ENCODE measurements at regions not wholly inside any gene's neighbourhood (a gene's known extent, or its start where the extent isn't known, plus 50 kb on each side); places are given as distances from the start of the nearest gene placed in this dataset.

DNA sequence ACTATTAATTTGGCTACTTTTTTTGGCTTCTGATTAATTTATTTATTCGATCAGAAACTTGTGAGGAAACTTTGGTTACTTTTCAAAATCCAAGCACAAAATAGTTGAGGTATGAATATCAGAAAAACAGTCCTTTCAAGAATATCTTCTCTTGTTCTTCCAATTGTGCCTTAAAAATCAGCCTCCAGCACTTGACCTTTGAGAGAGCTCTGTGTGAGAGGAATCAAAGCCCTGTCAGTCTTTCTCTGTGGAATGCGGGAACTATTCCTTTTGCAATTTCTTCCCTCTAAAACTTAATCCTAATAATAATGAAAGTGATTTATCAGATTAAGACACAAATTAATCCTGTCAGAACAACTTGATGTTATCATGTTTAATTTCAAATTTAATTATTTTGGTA, 185.9 kb downstream of the ABHD5 start:
- Histone ChIP-seq H3K9ac (ENCODE audit: control insufficient read depth, extremely low read depth, insufficient read depth, low read length) (no peak overlapping the region), H3K4me2 (ENCODE audit: control insufficient read depth, extremely low read depth, insufficient read depth, low read depth, low read length) (no peak overlapping the region), H3K9me3 (ENCODE audit: control insufficient read depth, low read depth, low read length) (no peaks in the 10 kb centered on the region), H3K79me2 (ENCODE audit: control insufficient read depth, insufficient read depth, low read length) (no peaks in the 10 kb centered on the region), H4K20me1 (ENCODE audit: control insufficient read depth, extremely low read depth, insufficient read depth, low read length) (no peaks in the 10 kb centered on the region), H3K27me3 (ENCODE audit: control insufficient read depth, extremely low read depth, insufficient read depth, low read length) (no peaks in the 10 kb centered on the region), H2AFZ (ENCODE audit: control insufficient read depth, low read length) (no peak overlapping the region), H3K27ac (ENCODE audit: control insufficient read depth, insufficient read depth, low read length) (no peak overlapping the region), H3K36me3 (ENCODE audit: control insufficient read depth in 2 of 2, extremely low read depth in 1 of 2, insufficient read depth in 2 of 2, low read length in 2 of 2) (no peaks in the 10 kb centered on the region), H3K4me3 (ENCODE audit: control insufficient read depth in 2 of 3, extremely low read depth in 1 of 3, insufficient read depth in 2 of 3, low read depth in 1 of 3, low read length in 3 of 3) (no peak overlapping the region), H3K9me1 (ENCODE audit: control insufficient read depth, extremely low read depth, insufficient read depth, low read length) (no peaks in the 10 kb centered on the region), H3K4me1 (ENCODE audit: control insufficient read depth, extremely low read depth, insufficient read depth, low read length) (peaks cover 34% of the 10 kb centered on the region)
- no peak for FAIRE-seq
- DNase-seq (ENCODE audit: low read depth, low spot score), result no peak
- dilution Hi-C loops (cut with MboI; ENCODE audit: extremely low pct_ligation_motif_present, low sequenced_read_pairs), result no loop called here
- no peak for TF ChIP-seq EZH2 (IDR thresholded peaks at IDR 0.05; ENCODE audit: low read length)
- TF ChIP-seq, protein P1, sequence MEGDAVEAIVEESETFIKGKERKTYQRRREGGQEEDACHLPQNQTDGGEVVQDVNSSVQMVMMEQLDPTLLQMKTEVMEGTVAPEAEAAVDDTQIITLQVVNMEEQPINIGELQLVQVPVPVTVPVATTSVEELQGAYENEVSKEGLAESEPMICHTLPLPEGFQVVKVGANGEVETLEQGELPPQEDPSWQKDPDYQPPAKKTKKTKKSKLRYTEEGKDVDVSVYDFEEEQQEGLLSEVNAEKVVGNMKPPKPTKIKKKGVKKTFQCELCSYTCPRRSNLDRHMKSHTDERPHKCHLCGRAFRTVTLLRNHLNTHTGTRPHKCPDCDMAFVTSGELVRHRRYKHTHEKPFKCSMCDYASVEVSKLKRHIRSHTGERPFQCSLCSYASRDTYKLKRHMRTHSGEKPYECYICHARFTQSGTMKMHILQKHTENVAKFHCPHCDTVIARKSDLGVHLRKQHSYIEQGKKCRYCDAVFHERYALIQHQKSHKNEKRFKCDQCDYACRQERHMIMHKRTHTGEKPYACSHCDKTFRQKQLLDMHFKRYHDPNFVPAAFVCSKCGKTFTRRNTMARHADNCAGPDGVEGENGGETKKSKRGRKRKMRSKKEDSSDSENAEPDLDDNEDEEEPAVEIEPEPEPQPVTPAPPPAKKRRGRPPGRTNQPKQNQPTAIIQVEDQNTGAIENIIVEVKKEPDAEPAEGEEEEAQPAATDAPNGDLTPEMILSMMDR (optimal IDR thresholded peaks at IDR 0.05 in 1 of 3, IDR thresholded peaks at IDR 0.05 in 1 of 3, conservative IDR thresholded peaks at IDR 0.05 in 1 of 3; ENCODE audit: extremely low read depth in 1 of 3, insufficient read depth in 2 of 3, low read length in 3 of 3), result no peak

DNA sequence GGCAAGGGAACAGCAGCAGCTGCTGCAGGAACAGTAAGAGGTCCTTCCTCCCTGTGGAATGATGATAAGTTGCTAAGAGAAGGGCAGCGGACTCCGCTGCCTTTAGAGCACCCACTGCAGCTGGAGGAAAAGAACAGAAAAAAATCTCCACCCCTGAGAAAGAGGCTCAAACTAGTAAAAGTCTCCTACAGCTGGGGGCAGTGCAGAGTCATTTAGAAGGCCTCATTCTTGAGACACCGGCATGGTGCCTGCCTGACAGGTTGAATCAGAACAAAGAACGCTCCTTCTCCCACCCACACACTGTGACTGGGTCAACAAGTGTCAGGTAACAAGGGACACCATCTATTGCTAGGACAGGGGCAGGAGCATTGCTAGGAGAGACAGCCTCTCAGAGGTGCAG, 188.4 kb downstream of the ABHD5 start:
- Histone ChIP-seq H3K4me3 (ENCODE audit: control insufficient read depth in 2 of 3, extremely low read depth in 1 of 3, insufficient read depth in 2 of 3, low read depth in 1 of 3, low read length in 3 of 3) (no peak overlapping the region), H3K27me3 (ENCODE audit: control insufficient read depth, extremely low read depth, insufficient read depth, low read length) (no peaks in the 10 kb centered on the region), H3K9me3 (ENCODE audit: control insufficient read depth, low read depth, low read length) (no peaks in the 10 kb centered on the region), H3K4me2 (ENCODE audit: control insufficient read depth, extremely low read depth, insufficient read depth, low read depth, low read length) (no peak overlapping the region), H4K20me1 (ENCODE audit: control insufficient read depth, extremely low read depth, insufficient read depth, low read length) (no peaks in the 10 kb centered on the region), H2AFZ (ENCODE audit: control insufficient read depth, low read length) (no peak overlapping the region), H3K79me2 (ENCODE audit: control insufficient read depth, insufficient read depth, low read length) (no peaks in the 10 kb centered on the region), H3K27ac (ENCODE audit: control insufficient read depth, insufficient read depth, low read length) (no peak overlapping the region), H3K4me1 (ENCODE audit: control insufficient read depth, extremely low read depth, insufficient read depth, low read length) (peaks cover 9% of the 10 kb centered on the region), H3K36me3 (ENCODE audit: control insufficient read depth in 2 of 2, extremely low read depth in 1 of 2, insufficient read depth in 2 of 2, low read length in 2 of 2) (no peaks in the 10 kb centered on the region), H3K9ac (ENCODE audit: control insufficient read depth, extremely low read depth, insufficient read depth, low read length) (no peak overlapping the region), H3K9me1 (ENCODE audit: control insufficient read depth, extremely low read depth, insufficient read depth, low read length) (no peaks in the 10 kb centered on the region)
- no peak for TF ChIP-seq EZH2 (IDR thresholded peaks at IDR 0.05; ENCODE audit: low read length)
- TF ChIP-seq, protein P1 (optimal IDR thresholded peaks at IDR 0.05 in 1 of 3, IDR thresholded peaks at IDR 0.05 in 1 of 3, conservative IDR thresholded peaks at IDR 0.05 in 1 of 3; ENCODE audit: extremely low read depth in 1 of 3, insufficient read depth in 2 of 3, low read length in 3 of 3), result peak; percentile 38 to 53 (median 42)
- DNase-seq (ENCODE audit: low read depth, low spot score) (no peak), FAIRE-seq (peak; percentile 89)
- dilution Hi-C loops (cut with MboI; ENCODE audit: extremely low pct_ligation_motif_present, low sequenced_read_pairs), result no loop called here

Data from keratinocyte (primary cell).